OCI-LY1 (cell line): ENCODE measurements at regions not wholly inside any gene's neighbourhood (a gene's known extent, or its start where the extent isn't known, plus 50 kb on each side); places are given as distances from the start of the nearest gene placed in this dataset.

Experiments used
- H2AFZ ChIP-seq: fragments of 200-600 bp; sonication (generic), shearing (Covaris generic); 2 replicates; pipeline ENCODE4 v1.6.0; 2014; ENCODE audit warnings: antibody characterized with exemption, mild to moderate bottlenecking, low read length
- H3F3A ChIP-seq: fragments of 200-600 bp; sonication (generic), shearing (Covaris generic); 2 replicates; pipeline ENCODE4 v1.6.0; 2014; ENCODE audit warnings: mild to moderate bottlenecking, antibody characterized with exemption, low read length, moderate library complexity; ENCODE audit not compliant: insufficient read depth
- H3K27ac ChIP-seq: fragments of 200-600 bp; sonication (generic); 2 replicates; pipeline ENCODE4 v1.5.1; 2014; ENCODE audit warnings: low read length, mixed run types, mild to moderate bottlenecking, low read depth; ENCODE audit not compliant: poor library complexity, severe bottlenecking
- H3K27me3 ChIP-seq: fragments of 200-600 bp; sonication (generic); 2 replicates; pipeline ENCODE4 v1.6.0; 2014; ENCODE audit warnings: antibody characterized with exemption, mild to moderate bottlenecking, low read length, moderate library complexity; ENCODE audit not compliant: insufficient read depth
- H3K36me3 ChIP-seq: fragments of 200-600 bp; sonication (generic); 2 replicates; pipeline ENCODE4 v1.6.1; 2014; ENCODE audit warnings: mild to moderate bottlenecking, antibody characterized with exemption, low read length, moderate library complexity, mixed read lengths; ENCODE audit not compliant: insufficient read depth
- H3K4me1 ChIP-seq: fragments of 200-600 bp; sonication (generic); 2 replicates; pipeline ENCODE4 v1.5.1; 2014; ENCODE audit warnings: mild to moderate bottlenecking, low read length, moderate library complexity; ENCODE audit not compliant: insufficient read depth, severe bottlenecking
- H3K4me2 ChIP-seq: fragments of 200-600 bp; sonication (generic), shearing (Covaris generic); 2 replicates; pipeline ENCODE4 v1.6.1; 2014; ENCODE audit warnings: low read length
- H3K4me3 ChIP-seq: fragments of 200-600 bp; sonication (generic); 2 replicates; pipeline ENCODE4 v1.5.1; 2014; ENCODE audit warnings: low read length, low read depth, mild to moderate bottlenecking, mixed read lengths; ENCODE audit not compliant: poor library complexity, severe bottlenecking
- H3K79me2 ChIP-seq: fragments of 200-600 bp; shearing (Covaris generic); 2 replicates; pipeline ENCODE4 v1.6.1; 2016; ENCODE audit warnings: mixed run types, low read length, mixed read lengths; ENCODE audit not compliant: insufficient read depth
- H3K9ac ChIP-seq: fragments of 200-600 bp; sonication (generic), shearing (Covaris generic); 2 replicates; pipeline ENCODE4 v1.6.1; 2014; ENCODE audit warnings: mild to moderate bottlenecking, low read length, mixed read lengths
- H3K9me2 ChIP-seq: fragments of 200-600 bp; sonication (generic), shearing (Covaris generic); 2 replicates; pipeline ENCODE4 v1.6.1; 2014; ENCODE audit warnings: low read depth, mild to moderate bottlenecking, low read length, mixed read lengths
- H3K9me3 ChIP-seq: fragments of 200-600 bp; shearing (Covaris generic); 2 replicates; pipeline ENCODE4 v1.6.1; 2014; ENCODE audit warnings: low read length, mixed read lengths
- H4K20me1 ChIP-seq: fragments of 200-600 bp; sonication (generic), shearing (Covaris generic); 2 replicates; pipeline ENCODE4 v1.6.0; 2016; ENCODE audit warnings: mild to moderate bottlenecking, low read length; ENCODE audit not compliant: insufficient read depth
- EZH2 ChIP-seq: fragments of 200-600 bp; sonication (generic), shearing (Covaris generic); IDR thresholded peaks from 2 replicates; pipeline ENCODE4 v1.8.0; 2017; ENCODE audit warnings: borderline replicate concordance, mixed run types, mild to moderate bottlenecking, antibody characterized with exemption, low read length, moderate library complexity, mixed read lengths
- TF ChIP-seq, protein P1 (sequence below): fragments of 200-600 bp; sonication (generic), shearing (Covaris generic); IDR thresholded peaks from 2 replicates; pipeline ENCODE4 v1.5.1; 2017; ENCODE audit warnings: mild to moderate bottlenecking, antibody characterized with exemption, low read length, moderate library complexity, mixed read lengths

DNA sequence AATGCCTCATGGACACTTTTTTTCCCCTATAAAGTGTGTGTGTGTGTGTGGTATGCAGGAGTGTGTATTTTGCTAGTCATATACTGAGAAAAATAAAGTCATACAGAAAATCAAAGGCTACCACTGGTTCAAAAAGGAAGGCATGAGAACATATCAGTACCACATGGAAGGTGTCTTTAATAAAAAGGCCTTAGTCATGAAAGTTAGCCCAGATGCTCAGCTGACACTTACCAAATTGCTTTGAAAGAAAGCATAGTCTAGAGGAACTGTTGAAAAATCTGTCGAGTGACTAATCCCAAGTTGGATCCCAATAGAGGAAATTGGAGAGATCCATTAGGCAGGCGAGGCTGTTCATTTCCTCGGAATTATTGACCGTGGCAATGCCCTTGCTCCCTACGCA lies 432.9 kb upstream of the CFAP20DC start:
- Histone ChIP-seq H3K9me2 (no peaks in the 10 kb centered on the region), H3F3A (no peaks in the 10 kb centered on the region)

DNA sequence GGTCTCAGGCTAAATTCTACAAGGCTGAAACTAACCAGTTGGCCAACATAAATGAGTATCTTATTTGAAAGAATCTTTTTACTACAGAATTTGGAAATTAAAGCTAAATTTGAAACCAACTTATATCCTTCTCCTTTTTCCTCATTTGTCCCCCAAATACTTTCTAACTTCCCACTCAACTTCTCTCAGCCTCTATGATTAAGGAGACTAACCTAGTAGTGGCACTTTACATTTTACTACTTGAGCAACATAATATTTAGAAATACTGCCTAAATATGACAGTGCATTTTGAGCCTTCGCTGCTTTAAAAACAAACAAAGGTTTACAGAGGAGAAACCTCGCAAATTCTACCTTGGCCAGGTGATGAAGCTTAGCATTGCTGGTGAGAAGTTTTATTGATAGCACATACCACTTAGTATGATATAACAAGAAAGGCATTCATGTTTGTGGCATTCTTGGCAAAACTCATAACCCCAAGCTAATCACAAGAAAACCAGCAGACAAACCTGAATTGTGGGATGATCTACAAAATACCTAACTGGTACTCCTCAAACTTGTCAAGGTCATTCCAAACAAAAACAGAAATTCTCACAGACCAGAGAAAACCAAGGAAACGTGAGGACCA lies 432.1 kb upstream of the CFAP20DC start:
- H3K27me3 ChIP-seq, result no peaks in the 10 kb centered on the region

More for the DNA sequence above, 432.9 kb upstream of the CFAP20DC start:
- no peaks in the 10 kb centered on the region for H4K20me1 ChIP-seq
- TF ChIP-seq EZH2, result no peak
- TF ChIP-seq, protein P1, sequence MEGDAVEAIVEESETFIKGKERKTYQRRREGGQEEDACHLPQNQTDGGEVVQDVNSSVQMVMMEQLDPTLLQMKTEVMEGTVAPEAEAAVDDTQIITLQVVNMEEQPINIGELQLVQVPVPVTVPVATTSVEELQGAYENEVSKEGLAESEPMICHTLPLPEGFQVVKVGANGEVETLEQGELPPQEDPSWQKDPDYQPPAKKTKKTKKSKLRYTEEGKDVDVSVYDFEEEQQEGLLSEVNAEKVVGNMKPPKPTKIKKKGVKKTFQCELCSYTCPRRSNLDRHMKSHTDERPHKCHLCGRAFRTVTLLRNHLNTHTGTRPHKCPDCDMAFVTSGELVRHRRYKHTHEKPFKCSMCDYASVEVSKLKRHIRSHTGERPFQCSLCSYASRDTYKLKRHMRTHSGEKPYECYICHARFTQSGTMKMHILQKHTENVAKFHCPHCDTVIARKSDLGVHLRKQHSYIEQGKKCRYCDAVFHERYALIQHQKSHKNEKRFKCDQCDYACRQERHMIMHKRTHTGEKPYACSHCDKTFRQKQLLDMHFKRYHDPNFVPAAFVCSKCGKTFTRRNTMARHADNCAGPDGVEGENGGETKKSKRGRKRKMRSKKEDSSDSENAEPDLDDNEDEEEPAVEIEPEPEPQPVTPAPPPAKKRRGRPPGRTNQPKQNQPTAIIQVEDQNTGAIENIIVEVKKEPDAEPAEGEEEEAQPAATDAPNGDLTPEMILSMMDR, result no peak
- H3K4me2 ChIP-seq, result no peak overlapping the region
- H3K36me3 ChIP-seq, result no peaks in the 10 kb centered on the region
- no peak overlapping the region for H3K9ac ChIP-seq
- no peak overlapping the region for H3K4me3 ChIP-seq
- no peaks in the 10 kb centered on the region for H3K27me3 ChIP-seq
- no peaks in the 10 kb centered on the region for H3K9me3 ChIP-seq
- H3K4me1 ChIP-seq, result no peaks in the 10 kb centered on the region
- no peaks in the 10 kb centered on the region for H3K79me2 ChIP-seq
- no peak overlapping the region for H3K27ac ChIP-seq
- no peak overlapping the region for H2AFZ ChIP-seq

DNA sequence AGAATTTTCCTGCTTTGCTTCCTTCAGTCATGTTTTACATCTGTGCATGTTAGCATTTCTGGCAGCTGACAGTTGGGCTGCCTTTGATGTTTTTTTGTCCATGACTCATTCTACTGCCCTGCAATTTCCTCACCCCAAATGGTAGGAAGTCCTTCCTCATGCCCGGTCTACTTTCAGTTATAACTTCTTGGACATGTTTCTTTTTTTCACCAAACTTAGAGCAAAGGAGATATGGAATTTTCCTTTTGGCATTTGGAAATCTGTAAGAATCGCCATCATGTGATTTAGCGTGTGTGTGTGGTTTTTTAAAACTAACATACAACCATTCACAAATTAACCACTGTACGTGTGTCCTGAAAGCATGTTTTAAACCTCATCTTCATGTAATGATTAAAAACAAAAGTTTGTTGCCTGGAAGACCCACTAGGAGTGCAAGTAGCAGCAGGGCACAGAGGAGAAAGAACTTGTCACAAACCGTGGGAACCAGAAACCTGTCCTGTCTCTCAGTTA lies 430.7 kb upstream of the CFAP20DC start:
- Histone ChIP-seq H3K9ac (no peak overlapping the region), H3K79me2 (no peaks in the 10 kb centered on the region), H3K4me2 (no peak overlapping the region), H4K20me1 (no peaks in the 10 kb centered on the region), H3K36me3 (no peaks in the 10 kb centered on the region), H3F3A (no peaks in the 10 kb centered on the region), H3K9me2 (no peaks in the 10 kb centered on the region), H3K27ac (no peak overlapping the region), H3K27me3 (no peaks in the 10 kb centered on the region), H3K4me3 (no peak overlapping the region), H3K4me1 (no peaks in the 10 kb centered on the region), H2AFZ (no peak overlapping the region), H3K9me3 (no peaks in the 10 kb centered on the region)
- TF ChIP-seq EZH2, result no peak
- TF ChIP-seq, protein P1, result no peak

More for the DNA sequence above, 432.1 kb upstream of the CFAP20DC start:
- H3K36me3 ChIP-seq, result no peaks in the 10 kb centered on the region
- no peaks in the 10 kb centered on the region for H4K20me1 ChIP-seq
- no peak overlapping the region for H3K4me3 ChIP-seq
- no peaks in the 10 kb centered on the region for H3K9me2 ChIP-seq
- TF ChIP-seq, protein P1, result no peak
- no peak for TF ChIP-seq EZH2
- H3K79me2 ChIP-seq, result no peaks in the 10 kb centered on the region
- no peak overlapping the region for H3K27ac ChIP-seq
- H2AFZ ChIP-seq, result no peak overlapping the region
- H3K9me3 ChIP-seq, result no peaks in the 10 kb centered on the region
- no peaks in the 10 kb centered on the region for H3K4me1 ChIP-seq
- no peaks in the 10 kb centered on the region for H3F3A ChIP-seq
- no peak overlapping the region for H3K9ac ChIP-seq
- no peak overlapping the region for H3K4me2 ChIP-seq
